ENCODE measurements at regions not wholly inside any gene's neighbourhood (a gene's known extent, or its start where the extent isn't known, plus 50 kb on each side); places are given as distances from the start of the nearest gene placed in this dataset.

DNA sequence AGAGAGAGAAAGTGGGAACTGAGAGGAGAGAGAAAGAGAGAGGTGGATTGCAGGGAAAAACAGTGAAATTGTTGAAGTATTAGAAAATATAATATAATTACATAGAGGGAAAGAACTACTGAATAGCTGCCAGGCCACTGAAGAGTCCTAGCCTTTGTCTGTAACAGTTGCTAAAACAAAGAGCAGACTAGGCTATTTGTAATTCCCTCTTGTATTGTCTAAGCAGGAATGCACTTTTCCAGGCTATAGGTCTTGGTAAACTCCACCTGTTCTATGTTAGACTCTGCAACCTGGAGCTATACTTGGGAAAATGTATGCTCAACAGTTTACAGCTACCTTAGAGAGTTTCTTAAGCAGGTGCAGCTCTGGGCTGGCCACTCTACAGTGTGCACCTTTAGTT is 1063.3 kb downstream of the ADGRL3 start:
- ATAC-seq = peak; percentile 75
- H3K79me2 ChIP-seq (replicated peaks; ENCODE audit: insufficient read depth) = no peaks in the 10 kb centered on the region

More for the DNA sequence above, 1063.3 kb downstream of the ADGRL3 start:
- H3K9me2 ChIP-seq (ENCODE audit: insufficient read depth) = no peaks in the 10 kb centered on the region
- Mint-ChIP-seq H3K4me1 (peaks cover 8% of the 10 kb centered on the region; the same call in 2 of the 3 replicates), H3K27me3 (ENCODE audit: insufficient read depth, low read depth, poor library complexity) (no peaks in the 10 kb centered on the region), H3K27ac (no peak overlapping the region), H3K9me3 (no peaks in the 10 kb centered on the region), H3K36me3 (ENCODE audit: low read depth) (no peaks in the 10 kb centered on the region), H3K4me3 (no peak overlapping the region)
- no peak overlapping the region for H2AFZ ChIP-seq
- no peaks in the 10 kb centered on the region for H3K27me3 ChIP-seq (ENCODE audit: insufficient read depth)
- H3K4me3 ChIP-seq = no peak overlapping the region
- no peak for TF ChIP-seq REST (IDR thresholded peaks at IDR 0.05; ENCODE audit: unreplicated experiment)
- no peak for TF ChIP-seq CREB1 (CRISPR knock-in tag; IDR thresholded peaks at IDR 0.05; ENCODE audit: low read depth)
- no peak for TF ChIP-seq EZH2 (IDR thresholded peaks at IDR 0.05; ENCODE audit: low read depth, unreplicated experiment)
- no peak for TF ChIP-seq JUNB (IDR thresholded peaks at IDR 0.05; ENCODE audit: unreplicated experiment)
- no peak for TF ChIP-seq POLR2AphosphoS5 (IDR thresholded peaks at IDR 0.05; ENCODE audit: low read depth)
- TF ChIP-seq EZH2phosphoT487 (IDR thresholded peaks at IDR 0.05; ENCODE audit: unreplicated experiment) = no peak
- TF ChIP-seq, protein P1, sequence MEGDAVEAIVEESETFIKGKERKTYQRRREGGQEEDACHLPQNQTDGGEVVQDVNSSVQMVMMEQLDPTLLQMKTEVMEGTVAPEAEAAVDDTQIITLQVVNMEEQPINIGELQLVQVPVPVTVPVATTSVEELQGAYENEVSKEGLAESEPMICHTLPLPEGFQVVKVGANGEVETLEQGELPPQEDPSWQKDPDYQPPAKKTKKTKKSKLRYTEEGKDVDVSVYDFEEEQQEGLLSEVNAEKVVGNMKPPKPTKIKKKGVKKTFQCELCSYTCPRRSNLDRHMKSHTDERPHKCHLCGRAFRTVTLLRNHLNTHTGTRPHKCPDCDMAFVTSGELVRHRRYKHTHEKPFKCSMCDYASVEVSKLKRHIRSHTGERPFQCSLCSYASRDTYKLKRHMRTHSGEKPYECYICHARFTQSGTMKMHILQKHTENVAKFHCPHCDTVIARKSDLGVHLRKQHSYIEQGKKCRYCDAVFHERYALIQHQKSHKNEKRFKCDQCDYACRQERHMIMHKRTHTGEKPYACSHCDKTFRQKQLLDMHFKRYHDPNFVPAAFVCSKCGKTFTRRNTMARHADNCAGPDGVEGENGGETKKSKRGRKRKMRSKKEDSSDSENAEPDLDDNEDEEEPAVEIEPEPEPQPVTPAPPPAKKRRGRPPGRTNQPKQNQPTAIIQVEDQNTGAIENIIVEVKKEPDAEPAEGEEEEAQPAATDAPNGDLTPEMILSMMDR (conservative IDR thresholded peaks at IDR 0.05; ENCODE audit: low read depth in 2 of 2) = no peak
- no peak for TF ChIP-seq STAT1 (IDR thresholded peaks at IDR 0.05; ENCODE audit: unreplicated experiment)
- TF ChIP-seq ZNF331 (CRISPR knock-in tag; IDR thresholded peaks at IDR 0.05; ENCODE audit: low read depth) = no peak
- no peak for TF ChIP-seq NANOG (IDR thresholded peaks at IDR 0.05; ENCODE audit: borderline replicate concordance)
- no peak for TF ChIP-seq ETS1 (IDR thresholded peaks at IDR 0.05)
- TF ChIP-seq, protein P2, sequence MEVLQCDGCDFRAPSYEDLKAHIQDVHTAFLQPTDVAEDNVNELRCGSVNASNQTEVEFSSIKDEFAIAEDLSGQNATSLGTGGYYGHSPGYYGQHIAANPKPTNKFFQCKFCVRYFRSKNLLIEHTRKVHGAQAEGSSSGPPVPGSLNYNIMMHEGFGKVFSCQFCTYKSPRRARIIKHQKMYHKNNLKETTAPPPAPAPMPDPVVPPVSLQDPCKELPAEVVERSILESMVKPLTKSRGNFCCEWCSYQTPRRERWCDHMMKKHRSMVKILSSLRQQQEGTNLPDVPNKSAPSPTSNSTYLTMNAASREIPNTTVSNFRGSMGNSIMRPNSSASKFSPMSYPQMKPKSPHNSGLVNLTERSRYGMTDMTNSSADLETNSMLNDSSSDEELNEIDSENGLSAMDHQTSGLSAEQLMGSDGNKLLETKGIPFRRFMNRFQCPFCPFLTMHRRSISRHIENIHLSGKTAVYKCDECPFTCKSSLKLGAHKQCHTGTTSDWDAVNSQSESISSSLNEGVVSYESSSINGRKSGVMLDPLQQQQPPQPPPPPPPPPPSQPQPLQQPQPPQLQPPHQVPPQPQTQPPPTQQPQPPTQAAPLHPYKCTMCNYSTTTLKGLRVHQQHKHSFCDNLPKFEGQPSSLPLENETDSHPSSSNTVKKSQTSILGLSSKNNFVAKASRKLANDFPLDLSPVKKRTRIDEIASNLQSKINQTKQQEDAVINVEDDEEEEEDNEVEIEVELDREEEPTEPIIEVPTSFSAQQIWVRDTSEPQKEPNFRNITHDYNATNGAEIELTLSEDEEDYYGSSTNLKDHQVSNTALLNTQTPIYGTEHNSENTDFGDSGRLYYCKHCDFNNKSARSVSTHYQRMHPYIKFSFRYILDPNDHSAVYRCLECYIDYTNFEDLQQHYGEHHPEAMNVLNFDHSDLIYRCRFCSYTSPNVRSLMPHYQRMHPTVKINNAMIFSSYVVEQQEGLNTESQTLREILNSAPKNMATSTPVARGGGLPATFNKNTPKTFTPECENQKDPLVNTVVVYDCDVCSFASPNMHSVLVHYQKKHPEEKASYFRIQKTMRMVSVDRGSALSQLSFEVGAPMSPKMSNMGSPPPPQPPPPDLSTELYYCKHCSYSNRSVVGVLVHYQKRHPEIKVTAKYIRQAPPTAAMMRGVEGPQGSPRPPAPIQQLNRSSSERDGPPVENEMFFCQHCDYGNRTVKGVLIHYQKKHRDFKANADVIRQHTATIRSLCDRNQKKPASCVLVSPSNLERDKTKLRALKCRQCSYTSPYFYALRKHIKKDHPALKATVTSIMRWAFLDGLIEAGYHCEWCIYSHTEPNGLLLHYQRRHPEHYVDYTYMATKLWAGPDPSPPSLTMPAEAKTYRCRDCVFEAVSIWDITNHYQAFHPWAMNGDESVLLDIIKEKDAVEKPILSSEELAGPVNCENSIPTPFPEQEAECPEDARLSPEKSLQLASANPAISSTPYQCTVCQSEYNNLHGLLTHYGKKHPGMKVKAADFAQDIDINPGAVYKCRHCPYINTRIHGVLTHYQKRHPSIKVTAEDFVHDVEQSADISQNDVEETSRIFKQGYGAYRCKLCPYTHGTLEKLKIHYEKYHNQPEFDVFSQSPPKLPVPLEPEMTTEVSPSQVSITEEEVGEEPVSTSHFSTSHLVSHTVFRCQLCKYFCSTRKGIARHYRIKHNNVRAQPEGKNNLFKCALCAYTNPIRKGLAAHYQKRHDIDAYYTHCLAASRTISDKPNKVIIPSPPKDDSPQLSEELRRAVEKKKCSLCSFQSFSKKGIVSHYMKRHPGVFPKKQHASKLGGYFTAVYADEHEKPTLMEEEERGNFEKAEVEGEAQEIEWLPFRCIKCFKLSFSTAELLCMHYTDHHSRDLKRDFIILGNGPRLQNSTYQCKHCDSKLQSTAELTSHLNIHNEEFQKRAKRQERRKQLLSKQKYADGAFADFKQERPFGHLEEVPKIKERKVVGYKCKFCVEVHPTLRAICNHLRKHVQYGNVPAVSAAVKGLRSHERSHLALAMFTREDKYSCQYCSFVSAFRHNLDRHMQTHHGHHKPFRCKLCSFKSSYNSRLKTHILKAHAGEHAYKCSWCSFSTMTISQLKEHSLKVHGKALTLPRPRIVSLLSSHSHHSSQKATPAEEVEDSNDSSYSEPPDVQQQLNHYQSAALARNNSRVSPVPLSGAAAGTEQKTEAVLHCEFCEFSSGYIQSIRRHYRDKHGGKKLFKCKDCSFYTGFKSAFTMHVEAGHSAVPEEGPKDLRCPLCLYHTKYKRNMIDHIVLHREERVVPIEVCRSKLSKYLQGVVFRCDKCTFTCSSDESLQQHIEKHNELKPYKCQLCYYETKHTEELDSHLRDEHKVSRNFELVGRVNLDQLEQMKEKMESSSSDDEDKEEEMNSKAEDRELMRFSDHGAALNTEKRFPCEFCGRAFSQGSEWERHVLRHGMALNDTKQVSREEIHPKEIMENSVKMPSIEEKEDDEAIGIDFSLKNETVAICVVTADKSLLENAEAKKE (CRISPR knock-in tag; IDR thresholded peaks at IDR 0.05) = no peak
- TF ChIP-seq ZNF114 (CRISPR knock-in tag; IDR thresholded peaks at IDR 0.05) = no peak
- peaks cover 14% of the 10 kb centered on the region; the same call in 1 of the 2 replicates for H3K4me1 ChIP-seq (ENCODE audit: insufficient read depth)
- no peaks in the 10 kb centered on the region for H3K36me3 ChIP-seq (ENCODE audit: insufficient read depth)
- no peaks in the 10 kb centered on the region for H4K20me1 ChIP-seq (replicated peaks; ENCODE audit: insufficient read depth)
- no peaks in the 10 kb centered on the region for H3F3A ChIP-seq (replicated peaks; ENCODE audit: low read depth)
- H3K27ac ChIP-seq (ENCODE audit: low read depth) = no peak overlapping the region
- no peak overlapping the region for H3K4me2 ChIP-seq
- DNase-seq (ENCODE audit: low spot score) = peak; percentile 30
